Esophagus squamous epithelium (tissue), 4 donors: ENCODE measurements at regions not wholly inside any gene's neighbourhood (a gene's known extent, or its start where the extent isn't known, plus 50 kb on each side); places are given as distances from the start of the nearest gene placed in this dataset.

ENCODE experiments used
- POLR2A ChIP-seq, 4 donors: fragments of 450-650 bp; IDR thresholded peaks; one replicate each; pipeline ENCODE4 v1.6.1; 2017; ENCODE audit warnings: antibody characterized with exemption in 4 of 4, mild to moderate bottlenecking in 4 of 4, moderate library complexity in 3 of 4
- TF ChIP-seq, protein P1 (sequence below), 6 experiments: fragments of 450-650 bp in 4 of 6; fragments of 200-600 bp in 2 of 6; sonication (generic) in 2 of 6; IDR thresholded peaks; one replicate each; pipeline ENCODE4 v1.5.1; 2016 to 2019; ENCODE audit warnings: antibody characterized with exemption in 6 of 6, mild to moderate bottlenecking in 4 of 6, moderate library complexity in 4 of 6

DNA sequence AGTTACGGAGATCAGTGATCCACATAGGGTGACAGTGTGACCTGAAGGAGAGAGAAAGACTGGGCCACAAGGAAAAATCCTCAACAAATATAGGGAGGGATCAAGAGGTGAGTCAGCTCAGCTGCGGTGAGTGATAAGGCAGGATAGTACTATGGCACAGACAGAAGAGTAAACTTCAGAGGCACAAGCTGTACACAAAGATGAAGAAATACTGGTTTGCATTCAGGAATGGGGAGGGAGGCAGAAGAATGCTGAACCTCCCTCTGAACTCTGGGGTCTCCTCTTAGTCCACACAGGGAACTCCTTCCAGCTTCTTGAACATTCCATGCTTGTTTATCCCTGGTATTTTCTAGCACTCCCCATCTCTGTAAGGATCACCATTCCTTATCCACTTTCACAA is 162.7 kb downstream of the BARX2 start:
- TF ChIP-seq, protein P1, sequence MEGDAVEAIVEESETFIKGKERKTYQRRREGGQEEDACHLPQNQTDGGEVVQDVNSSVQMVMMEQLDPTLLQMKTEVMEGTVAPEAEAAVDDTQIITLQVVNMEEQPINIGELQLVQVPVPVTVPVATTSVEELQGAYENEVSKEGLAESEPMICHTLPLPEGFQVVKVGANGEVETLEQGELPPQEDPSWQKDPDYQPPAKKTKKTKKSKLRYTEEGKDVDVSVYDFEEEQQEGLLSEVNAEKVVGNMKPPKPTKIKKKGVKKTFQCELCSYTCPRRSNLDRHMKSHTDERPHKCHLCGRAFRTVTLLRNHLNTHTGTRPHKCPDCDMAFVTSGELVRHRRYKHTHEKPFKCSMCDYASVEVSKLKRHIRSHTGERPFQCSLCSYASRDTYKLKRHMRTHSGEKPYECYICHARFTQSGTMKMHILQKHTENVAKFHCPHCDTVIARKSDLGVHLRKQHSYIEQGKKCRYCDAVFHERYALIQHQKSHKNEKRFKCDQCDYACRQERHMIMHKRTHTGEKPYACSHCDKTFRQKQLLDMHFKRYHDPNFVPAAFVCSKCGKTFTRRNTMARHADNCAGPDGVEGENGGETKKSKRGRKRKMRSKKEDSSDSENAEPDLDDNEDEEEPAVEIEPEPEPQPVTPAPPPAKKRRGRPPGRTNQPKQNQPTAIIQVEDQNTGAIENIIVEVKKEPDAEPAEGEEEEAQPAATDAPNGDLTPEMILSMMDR (IDR thresholded peaks at IDR 0.05), result no peak
- no peak for TF ChIP-seq POLR2A (IDR thresholded peaks at IDR 0.05)
